22Rv1 (cell line): ENCODE measurements at regions not wholly inside any gene's neighbourhood (a gene's known extent, or its start where the extent isn't known, plus 50 kb on each side); places are given as distances from the start of the nearest gene placed in this dataset.

Experiments
- ZFX ChIP-seq: fragments of 450-650 bp; IDR thresholded peaks from 2 replicates; pipeline ENCODE4 v1.6.1; 2017; ENCODE audit warnings: antibody characterized with exemption, borderline replicate concordance
- TF ChIP-seq, protein P1 (sequence below): fragments of 450-650 bp; IDR thresholded peaks from 2 replicates; pipeline ENCODE4 v1.5.1; 2017; ENCODE audit warnings: mild to moderate bottlenecking

- TF ChIP-seq, protein P1, sequence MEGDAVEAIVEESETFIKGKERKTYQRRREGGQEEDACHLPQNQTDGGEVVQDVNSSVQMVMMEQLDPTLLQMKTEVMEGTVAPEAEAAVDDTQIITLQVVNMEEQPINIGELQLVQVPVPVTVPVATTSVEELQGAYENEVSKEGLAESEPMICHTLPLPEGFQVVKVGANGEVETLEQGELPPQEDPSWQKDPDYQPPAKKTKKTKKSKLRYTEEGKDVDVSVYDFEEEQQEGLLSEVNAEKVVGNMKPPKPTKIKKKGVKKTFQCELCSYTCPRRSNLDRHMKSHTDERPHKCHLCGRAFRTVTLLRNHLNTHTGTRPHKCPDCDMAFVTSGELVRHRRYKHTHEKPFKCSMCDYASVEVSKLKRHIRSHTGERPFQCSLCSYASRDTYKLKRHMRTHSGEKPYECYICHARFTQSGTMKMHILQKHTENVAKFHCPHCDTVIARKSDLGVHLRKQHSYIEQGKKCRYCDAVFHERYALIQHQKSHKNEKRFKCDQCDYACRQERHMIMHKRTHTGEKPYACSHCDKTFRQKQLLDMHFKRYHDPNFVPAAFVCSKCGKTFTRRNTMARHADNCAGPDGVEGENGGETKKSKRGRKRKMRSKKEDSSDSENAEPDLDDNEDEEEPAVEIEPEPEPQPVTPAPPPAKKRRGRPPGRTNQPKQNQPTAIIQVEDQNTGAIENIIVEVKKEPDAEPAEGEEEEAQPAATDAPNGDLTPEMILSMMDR: no peak
- TF ChIP-seq ZFX: no peak
Measured at GRCh38 chr7:33775790-33776189, 129.5 kb upstream of the BMPER start.
